ENCODE measurements at regions not wholly inside any gene's neighbourhood (a gene's known extent, or its start where the extent isn't known, plus 50 kb on each side); places are given as distances from the start of the nearest gene placed in this dataset.

- no peak for DNase-seq (ENCODE audit: unreplicated experiment)
- intact Hi-C loops (cut with micrococcal nuclease) = no loop called here
- ChIA-PET POLR2A (no interaction called here), CTCF (no interaction called here)
- no peaks in the 10 kb centered on the region for H3K27me3 Mint-ChIP-seq (ENCODE audit: insufficient read depth, unreplicated experiment)
- H3K4me3 Mint-ChIP-seq (ENCODE audit: unreplicated experiment) = no peak overlapping the region
- H3K4me1 Mint-ChIP-seq (ENCODE audit: insufficient read depth, unreplicated experiment) = no peaks in the 10 kb centered on the region
- H3K36me3 Mint-ChIP-seq (ENCODE audit: insufficient read depth, unreplicated experiment) = no peaks in the 10 kb centered on the region
- peaks cover 19% of the 10 kb centered on the region for H3K9me3 Mint-ChIP-seq (ENCODE audit: unreplicated experiment)
- H3K27ac Mint-ChIP-seq (ENCODE audit: low read depth, unreplicated experiment) = no peak overlapping the region
- no peak for TF ChIP-seq CTCF (IDR thresholded peaks at IDR 0.05; ENCODE audit: unreplicated experiment)
- BruUV-seq (replicated peaks) = no TSS peak
These were observed 126.6 kb downstream of the CDC5L start for GRCh38 chr6:44514085-44514484.

GRCh38 chr6:44514576-44515193, 127.2 kb downstream of the CDC5L start:
- DNase-seq (ENCODE audit: unreplicated experiment) = no peak
- no TSS peak for BruUV-seq (replicated peaks)
- intact Hi-C loops (cut with micrococcal nuclease) = no loop called here
- no peaks in the 10 kb centered on the region for H3K4me1 Mint-ChIP-seq (ENCODE audit: insufficient read depth, unreplicated experiment)
- CTCF ChIA-PET = no interaction called here
- H3K4me3 Mint-ChIP-seq (ENCODE audit: unreplicated experiment) = no peak overlapping the region
- H3K9me3 Mint-ChIP-seq (ENCODE audit: unreplicated experiment) = peaks cover 25% of the 10 kb centered on the region
- no peak for TF ChIP-seq CTCF (IDR thresholded peaks at IDR 0.05; ENCODE audit: unreplicated experiment)
- no peaks in the 10 kb centered on the region for H3K27me3 Mint-ChIP-seq (ENCODE audit: insufficient read depth, unreplicated experiment)
- POLR2A ChIA-PET = no interaction called here
- peak overlapping the region; percentile 5 for H3K27ac Mint-ChIP-seq (ENCODE audit: low read depth, unreplicated experiment)
- H3K36me3 Mint-ChIP-seq (ENCODE audit: insufficient read depth, unreplicated experiment) = no peaks in the 10 kb centered on the region

DNA sequence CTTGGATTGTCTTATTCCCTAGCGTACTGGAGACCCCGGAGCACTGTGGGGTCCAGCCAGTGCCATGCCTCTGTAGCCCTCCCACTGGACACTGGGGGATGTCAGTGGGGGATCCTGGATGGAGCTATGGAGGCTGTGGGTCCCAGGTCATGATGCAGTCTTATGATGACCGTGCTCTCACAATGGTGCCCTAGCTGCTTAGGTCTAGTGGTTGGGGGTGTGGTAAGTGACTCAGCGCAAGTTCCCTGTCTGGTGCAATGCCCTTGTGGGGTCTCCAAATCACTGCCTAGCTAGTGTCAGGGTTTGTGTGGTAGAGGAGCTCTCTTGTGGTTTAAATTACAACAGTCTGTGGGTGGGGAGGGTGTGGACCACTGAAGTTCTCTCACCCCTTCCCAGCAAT, 135.4 kb downstream of the CDC5L start:
- CTCF ChIA-PET = interaction anchor here (0.5 kb wide), 1 partner anchor 14 kb away, joined by 3 read pairs; no protein-coding TSS in a partner anchor
- Mint-ChIP-seq H3K27ac (ENCODE audit: low read depth, unreplicated experiment) (no peak overlapping the region), H3K9me3 (ENCODE audit: unreplicated experiment) (peaks cover 18% of the 10 kb centered on the region), H3K4me1 (ENCODE audit: insufficient read depth, unreplicated experiment) (no peaks in the 10 kb centered on the region), H3K4me3 (ENCODE audit: unreplicated experiment) (no peak overlapping the region), H3K36me3 (ENCODE audit: insufficient read depth, unreplicated experiment) (no peaks in the 10 kb centered on the region), H3K27me3 (ENCODE audit: insufficient read depth, unreplicated experiment) (no peaks in the 10 kb centered on the region)
- BruUV-seq (replicated peaks) = no TSS peak
- POLR2A ChIA-PET = no interaction called here
- TF ChIP-seq CTCF (IDR thresholded peaks at IDR 0.05; ENCODE audit: unreplicated experiment) = no peak
- no peak for DNase-seq (ENCODE audit: unreplicated experiment)
- intact Hi-C loops (cut with micrococcal nuclease) = no loop called here

- peaks cover under 1% of the 10 kb centered on the region for H3K9me3 Mint-ChIP-seq (ENCODE audit: unreplicated experiment)
These were observed 137.1 kb downstream of the CDC5L start for GRCh38 chr6:44524476-44525227.

More at GRCh38 chr6:44524476-44525227, 137.1 kb downstream of the CDC5L start:
- no peak for TF ChIP-seq CTCF (IDR thresholded peaks at IDR 0.05; ENCODE audit: unreplicated experiment)
- Mint-ChIP-seq H3K4me1 (ENCODE audit: insufficient read depth, unreplicated experiment) (no peaks in the 10 kb centered on the region), H3K27ac (ENCODE audit: low read depth, unreplicated experiment) (no peak overlapping the region), H3K27me3 (ENCODE audit: insufficient read depth, unreplicated experiment) (no peaks in the 10 kb centered on the region), H3K4me3 (ENCODE audit: unreplicated experiment) (no peak overlapping the region), H3K36me3 (ENCODE audit: insufficient read depth, unreplicated experiment) (no peaks in the 10 kb centered on the region)
- no TSS peak for BruUV-seq (replicated peaks)
- ChIA-PET CTCF (interaction anchor here (0.6 to 0.9 kb wide), 2 partner anchors 8 to 1116 kb away, joined by 3 read pairs; no protein-coding TSS in a partner anchor), POLR2A (interaction anchor here (0.5 kb wide), 1 partner anchor 18 kb away, joined by 3 read pairs; no protein-coding TSS in a partner anchor)
- no peak for DNase-seq (ENCODE audit: unreplicated experiment)
- intact Hi-C loops (cut with micrococcal nuclease) = no loop called here

Data from MCF 10A (cell line).